ENCODE measurements at regions not wholly inside any gene's neighbourhood (a gene's known extent, or its start where the extent isn't known, plus 50 kb on each side); places are given as distances from the start of the nearest gene placed in this dataset.

DNA sequence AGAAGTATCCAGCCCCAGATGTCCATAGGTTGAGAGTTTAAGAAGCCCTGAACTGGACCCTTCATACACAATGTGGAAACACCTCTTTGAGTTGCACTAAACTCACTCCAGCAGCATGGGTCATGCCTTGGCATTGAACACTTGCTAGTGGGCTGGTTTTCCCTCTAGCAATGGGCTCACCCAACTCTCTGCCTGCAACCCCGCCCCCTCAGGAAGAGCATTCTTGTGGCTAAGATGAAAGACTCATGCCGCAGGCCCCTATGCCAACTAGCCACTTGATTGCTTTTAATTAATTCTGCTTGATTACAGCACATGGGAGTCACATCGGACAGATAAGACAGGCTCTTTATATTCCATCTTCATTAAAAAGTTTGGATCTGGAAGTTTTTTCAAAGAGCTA lies 136.5 kb upstream of the GJB5 start:
- DNase-seq, result no peak

DNA sequence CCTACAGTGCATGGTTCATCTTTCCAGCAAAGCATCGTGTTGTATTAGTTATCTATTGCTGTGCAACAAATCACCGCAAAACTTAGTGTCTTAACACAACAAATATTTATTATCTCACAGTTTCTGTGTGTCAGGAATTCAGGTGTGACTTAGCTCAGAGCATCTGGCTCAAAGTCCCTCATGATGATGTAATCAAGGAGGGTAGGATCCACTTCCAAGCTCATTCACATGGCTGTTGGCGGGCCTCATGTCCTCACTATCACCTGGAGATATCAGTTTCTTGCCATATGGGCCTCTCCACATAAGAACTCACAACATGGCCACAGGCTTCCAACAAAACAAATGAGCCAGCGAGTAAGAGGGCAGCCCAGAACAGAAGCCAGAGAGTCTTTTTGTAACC lies 135.6 kb upstream of the GJB5 start:
- DNase-seq, result no peak

DNA sequence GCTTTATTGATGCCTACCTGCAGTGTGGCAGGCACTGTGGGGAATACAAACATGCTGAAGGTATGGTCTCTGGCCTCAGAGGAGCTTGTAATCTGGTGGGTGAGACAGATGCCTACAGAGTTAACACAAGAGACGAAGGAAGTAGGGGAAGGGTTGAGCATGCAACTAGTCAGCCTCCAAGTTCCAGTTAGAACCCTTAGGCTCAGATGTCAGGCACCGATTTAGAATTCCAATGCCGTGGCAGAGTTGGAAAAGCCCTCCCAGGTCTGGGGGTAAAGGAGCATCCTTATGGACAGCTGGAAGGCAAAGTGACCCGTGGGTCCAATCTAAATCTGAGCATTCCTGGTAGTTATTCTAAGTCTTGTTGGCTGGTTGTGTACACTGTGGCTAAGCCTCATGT lies 132.9 kb upstream of the GJB5 start:
- DNase-seq, result no peak

DNA sequence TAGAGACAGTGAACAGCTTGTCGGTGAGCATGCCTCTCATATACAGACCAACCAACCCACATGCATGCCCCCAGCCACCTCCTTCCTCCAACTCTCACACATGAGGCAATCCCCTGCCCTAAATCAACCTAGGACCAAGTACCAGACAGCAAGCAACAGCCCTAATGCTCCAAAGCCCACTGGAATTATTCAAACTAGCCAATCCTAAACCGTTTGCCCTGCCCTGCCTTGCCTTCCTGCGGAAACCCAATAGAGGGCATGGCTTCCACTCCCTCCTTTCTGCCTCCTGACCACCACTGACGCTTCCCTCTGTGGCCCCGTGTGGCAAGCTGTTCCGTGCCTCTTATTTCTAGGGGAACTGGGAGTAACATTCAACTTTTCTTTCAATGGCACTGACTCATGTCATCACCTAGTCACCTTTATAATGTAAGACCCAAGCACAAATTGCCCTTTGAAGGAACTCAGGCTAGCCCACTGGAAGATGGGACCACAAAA lies 129.3 kb upstream of the GJB5 start:
- DNase-seq, result no peak

DNA sequence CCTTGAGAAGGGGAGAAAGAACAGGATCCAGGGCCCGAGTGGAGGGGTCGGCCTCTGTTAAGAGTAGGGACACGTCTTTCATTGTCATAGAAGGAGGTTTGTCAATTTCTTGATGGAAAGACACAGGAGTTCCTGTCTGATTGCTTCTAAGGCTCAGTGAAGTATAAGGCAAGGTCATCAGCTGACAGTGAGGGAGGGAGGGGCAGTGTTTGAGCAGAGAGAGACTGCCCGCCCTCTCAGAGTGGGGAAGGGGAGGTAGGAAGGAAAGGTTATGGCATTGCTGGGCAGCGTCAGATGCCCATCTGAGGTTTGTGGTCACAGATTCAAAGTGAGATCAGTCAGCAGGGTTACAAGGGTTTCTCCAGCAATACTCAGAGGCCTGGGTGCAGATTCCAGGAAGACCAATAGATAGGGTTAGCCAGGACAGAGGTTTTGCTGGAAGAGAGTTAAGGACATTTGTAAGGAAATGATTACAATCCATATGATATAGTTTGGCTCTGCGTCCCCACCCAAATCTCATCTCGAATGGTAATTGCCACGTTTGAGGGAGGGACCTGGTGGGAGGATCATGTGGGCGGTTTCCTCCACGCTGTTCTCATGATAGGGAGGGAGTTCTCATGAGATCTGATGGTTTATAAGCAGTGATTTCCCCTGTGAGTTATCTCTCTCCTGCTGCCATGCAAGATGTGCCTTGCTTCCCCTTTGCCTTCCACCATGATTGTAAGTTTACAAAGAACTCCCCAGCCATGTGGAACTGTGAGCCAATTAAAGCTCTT lies 127.2 kb upstream of the GJB5 start:
- no peak for DNase-seq

DNA sequence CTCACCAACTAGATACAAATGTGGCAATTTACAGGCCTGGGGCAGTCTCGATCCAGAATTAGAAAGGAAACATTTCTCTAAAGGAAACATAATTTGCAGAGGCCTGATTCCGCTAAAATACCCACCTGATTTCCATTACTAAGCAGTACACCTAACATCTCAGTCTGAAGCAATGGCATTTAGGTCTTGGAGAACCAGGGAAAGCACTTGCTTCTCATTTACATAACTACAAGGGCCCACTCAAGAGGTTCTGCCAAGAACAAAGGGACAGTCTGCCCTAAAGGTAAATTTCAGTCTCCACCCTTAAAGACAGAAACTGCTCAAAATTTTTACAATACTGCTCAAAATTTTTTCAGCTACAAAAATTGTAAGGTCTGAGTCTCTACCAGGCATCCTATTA lies 123.7 kb upstream of the GJB5 start:
- DNase-seq, result no peak

DNA sequence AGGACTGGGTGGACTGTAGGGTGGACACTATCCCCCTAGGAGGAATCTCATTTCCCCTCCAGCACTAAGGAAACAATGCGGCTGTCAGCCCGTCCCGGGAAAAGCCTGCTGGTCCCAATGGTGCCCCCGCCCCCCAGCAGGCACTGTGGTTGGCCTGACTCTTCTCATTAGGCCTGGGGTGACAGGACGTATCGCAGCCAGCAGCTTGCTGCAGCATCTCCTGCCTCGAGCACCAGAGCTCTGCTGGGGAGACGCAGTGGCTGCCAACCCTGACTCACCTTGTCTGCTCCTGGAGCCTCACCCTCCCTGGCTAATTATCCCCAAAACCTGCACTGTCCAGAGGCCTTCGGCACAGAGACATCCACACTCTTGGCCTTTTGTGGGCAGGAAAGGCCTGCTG lies 115.1 kb upstream of the GJB5 start:
- DNase-seq, result no peak

DNA sequence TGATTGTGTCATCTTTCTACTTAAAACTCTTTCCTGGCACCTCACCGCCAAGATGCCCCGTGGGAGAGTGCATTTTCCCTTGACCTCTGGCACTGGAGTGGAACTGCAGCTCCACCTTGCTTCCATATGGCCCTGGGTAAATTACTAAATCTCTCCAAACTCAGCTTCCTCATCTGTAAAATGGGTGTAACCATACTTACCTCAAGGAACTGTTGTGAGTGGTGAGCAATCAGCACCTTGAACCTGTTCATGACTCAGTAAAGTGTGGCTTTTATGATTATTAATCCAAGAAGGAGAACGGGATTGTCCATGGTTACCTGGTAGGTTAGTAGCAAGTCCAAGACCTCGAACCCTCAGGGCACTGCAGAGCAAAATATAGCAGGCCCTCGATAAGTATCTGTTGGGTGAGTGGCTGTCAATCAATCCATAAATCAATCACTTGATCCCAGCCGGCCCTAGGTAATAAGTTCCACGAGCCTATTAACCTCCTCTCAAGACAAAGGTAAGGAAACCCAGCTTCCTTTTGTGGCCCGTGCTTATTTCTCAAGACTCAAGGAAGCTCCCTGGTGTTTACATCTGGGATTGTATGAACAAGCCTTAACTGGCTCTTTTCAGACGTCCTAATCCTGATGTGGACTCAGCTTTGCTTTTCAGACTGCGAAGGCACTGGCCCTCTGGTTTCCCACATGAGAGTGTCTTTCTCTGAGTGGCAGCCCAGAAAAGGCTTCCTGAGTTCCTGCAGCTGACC lies 114.0 kb upstream of the GJB5 start:
- no peak for DNase-seq

DNA sequence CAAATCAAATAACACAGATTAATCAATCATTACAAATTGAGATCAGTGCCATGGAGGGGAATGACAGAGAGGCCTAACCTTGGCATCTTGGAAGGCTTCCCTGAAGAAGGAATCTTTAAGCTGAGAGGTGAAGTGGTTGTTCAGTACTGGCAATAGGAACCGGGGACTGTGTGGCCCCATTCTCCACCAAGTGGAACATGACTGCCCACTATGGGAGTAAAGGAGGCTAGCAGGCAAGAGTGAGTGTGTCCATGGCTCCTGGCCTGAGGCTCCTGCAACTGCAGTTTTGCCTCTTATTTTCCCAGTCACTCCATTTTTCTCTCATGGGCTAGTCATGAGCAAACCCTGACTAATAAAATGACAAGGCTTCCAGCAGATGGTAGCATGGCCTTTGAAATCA lies 112.2 kb upstream of the GJB5 start:
- peak; percentile 20 for DNase-seq

DNA sequence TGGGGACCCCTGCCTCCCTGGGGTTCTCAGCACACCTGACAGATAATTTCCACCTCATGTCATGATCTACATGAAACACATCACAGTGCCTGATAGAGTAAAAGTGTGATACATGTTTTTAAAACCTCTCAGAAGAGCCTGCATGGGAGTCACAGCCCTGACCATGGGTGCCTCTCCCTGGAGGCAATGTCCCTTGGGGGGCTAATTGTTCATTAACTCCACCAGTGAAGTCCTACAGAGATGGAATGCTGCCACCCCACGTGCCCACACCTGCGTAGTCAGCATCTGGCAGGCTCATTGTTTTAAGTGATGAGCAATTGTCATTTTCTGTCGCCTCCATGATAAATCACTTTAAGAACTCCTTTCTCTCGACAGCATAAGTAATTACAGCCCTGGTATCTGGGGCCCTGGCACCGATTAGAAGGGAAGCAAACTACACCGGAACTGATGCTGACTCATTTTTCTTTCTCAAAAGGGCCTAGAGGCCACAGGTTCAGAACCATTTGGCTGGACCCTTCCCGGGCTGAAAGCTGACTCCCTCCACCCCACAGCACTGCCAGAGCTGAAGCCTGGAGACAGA lies 109.6 kb upstream of the GJB5 start:
- no peak for DNase-seq

DNA sequence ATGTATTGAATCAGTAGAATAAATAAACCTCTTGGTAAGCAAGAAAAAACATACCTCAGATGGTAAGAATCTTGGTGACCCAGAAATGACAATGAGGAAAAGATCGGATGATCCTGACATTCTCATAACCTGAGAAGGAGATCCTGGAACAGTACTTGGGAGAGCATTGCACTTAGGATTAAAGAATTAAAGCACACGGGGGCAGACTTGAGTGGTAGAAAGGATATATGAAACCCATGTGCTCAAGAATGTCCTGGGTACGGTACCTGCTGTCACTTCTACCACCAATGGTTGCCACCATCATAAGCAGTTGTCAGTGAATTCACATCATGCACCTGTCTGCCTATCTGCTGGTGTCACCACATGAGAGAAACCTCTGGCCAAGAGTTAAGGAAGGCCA lies 108.9 kb upstream of the GJB5 start:
- no peak for DNase-seq

DNA sequence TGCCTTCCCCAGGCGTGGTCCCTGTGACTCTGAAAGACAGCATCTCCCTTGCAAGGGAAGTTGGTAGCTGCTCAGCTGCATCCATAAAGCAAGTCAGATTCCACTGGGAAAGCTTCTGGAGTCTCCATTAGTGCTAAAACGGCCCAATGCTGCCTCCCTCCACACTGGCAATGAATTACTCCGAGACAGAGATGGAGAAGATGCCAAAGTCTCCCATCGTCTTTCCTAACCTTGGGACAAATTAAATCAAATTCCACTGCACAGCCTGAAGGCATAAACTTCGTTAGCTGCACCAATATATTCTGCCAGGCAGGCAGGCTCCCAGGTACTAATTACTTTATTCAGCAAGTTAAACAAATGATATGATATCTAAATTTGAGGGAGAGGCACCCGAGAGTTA lies 106.3 kb upstream of the GJB5 start:
- no peak for DNase-seq

DNA sequence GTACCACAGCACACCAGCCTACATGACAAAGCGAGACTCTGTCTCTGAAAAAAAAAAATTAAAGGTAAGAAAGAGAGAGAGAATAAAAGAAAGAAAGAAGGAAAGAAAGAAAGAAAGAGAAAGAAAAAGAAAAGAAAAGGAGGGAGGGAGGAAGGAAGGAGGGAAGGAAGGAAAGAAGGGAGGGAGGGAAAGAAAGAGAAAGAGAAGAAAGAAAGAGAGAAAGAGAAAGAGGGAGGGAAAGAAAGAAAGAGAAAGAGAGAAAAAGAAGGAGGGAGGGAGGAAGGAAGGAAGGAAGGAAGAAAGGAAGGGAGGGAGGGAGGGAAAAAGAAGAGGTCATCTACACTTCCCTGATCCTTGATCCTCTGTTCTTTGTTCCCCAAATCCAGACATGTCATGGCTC lies 104.8 kb upstream of the GJB5 start:
- DNase-seq, result no peak

DNA sequence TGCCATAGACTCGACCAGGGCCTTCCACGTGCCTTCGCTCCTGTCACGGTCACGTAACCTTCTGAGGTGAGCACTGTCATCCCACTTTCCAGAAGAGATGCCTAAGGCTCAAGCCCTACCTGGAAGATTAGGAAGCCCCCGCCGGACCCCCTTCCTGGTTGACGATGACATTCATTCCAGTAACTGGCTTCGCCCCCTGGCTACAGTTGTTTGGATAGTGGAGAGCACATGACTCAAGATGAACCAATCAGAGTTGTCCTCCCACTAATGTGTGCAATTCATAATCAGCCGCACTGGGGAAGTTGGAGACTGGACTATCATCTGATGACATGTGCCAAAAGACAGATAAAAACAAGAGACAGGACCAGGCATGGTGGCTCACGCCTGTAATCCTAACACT lies 104.0 kb upstream of the GJB5 start:
- DNase-seq, result no peak

DNA sequence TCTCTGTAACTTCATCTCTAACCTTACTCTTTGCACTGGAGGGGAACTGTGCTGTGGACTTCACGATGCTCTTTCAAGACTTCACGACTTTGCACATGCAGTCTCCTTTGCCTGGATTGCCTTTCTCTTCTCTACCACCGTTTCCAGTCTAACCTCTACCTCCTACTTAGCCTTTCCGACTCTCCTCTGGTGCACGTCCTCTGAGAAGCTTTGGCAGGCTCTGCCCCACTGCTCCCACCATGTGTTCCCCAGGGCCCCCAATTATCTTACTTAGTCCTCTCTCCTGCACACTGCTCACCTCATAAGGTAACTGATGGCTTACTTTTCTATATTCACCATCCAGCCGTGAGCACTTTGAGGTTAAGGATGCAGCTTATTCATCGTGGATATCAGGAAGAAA lies 101.7 kb upstream of the GJB5 start:
- no peak for DNase-seq

DNA sequence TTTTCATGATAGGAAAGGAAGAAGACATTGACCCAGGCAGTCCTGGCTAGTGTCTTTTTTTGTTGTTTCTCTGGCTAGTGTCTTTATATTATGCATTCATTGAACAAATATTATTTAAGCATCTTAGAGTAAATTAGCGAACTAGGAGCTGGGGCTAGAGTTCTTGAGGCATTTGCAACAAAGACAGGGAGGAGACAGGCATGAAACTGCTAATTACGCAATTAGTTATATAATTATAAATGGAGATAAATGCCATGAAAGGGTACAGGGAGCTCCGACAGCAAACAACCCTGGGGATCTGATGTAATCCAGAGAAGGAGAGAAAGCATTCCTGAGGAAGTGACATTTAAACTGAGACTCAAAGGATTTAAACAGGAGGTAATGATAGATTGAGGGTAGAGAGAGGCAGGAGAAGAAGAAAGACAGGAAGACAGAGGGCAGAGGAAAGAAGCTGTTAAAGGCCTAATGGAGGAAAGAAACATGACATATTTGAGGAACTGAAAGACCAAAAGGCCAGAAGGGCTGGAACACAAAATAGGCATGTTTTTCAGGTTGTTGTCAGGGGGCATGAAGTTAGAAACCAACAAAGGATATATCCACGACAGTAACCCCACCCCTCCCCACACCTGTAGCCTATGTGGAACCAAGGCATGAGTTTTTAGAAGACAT lies 99.5 kb upstream of the GJB5 start:
- no peak for DNase-seq

DNA sequence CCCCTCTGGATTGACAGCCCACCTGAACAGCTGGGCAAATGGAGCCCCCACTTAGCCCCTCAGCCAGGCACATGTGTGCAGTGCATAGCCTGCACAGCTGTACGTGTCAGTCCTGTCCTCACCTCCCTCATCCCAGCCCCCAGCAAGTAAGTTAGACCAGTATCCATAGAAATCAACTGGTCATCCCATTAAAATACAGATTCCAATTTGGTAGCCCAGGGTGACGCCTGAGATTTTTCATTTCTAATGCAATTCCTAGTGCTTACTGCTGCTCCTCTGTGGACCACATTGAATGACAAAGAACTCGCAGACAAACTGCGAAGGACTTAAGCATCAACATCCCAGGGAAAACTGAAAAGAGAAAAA lies 99.0 kb upstream of the GJB5 start:
- no peak for DNase-seq

DNA sequence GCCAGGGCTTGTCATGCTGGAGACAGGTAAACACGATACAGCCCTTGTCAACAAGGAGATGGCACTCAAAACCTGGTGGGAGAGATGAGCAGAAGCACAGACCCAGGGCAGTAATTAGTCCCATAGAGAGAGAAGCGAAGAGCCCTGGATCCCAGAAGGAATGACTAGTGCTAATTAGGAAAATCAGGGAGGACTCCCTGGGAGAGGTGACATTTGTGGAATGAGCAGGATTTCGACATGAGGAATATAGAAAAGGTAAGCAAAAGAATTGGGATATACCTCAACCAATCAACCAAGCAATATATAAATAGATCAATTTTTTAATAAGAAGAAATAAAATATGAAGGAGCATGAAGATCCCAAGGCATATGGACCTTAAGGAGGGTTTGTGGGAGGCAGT lies 98.5 kb upstream of the GJB5 start:
- DNase-seq, result no peak

DNA sequence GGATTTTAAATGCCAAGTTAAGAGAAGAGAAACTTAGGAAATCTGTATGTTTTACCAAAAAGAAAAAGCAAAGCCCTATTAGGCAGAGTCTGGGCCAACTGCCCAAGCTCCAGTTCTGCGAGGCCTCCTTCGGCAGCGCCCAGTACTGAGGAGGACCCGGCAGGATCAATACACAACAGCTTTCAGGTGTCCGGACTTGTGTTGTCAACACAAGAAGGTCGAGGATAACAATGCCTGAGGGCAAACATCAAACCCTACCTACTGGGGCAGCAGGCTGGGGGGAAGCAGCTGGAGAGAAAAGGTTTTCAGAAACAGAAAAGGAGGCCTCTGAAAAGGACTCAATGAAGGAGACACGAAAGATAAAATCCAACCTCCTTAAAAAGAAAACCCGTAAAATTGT lies 98.1 kb upstream of the GJB5 start:
- DNase-seq, result no peak

DNA sequence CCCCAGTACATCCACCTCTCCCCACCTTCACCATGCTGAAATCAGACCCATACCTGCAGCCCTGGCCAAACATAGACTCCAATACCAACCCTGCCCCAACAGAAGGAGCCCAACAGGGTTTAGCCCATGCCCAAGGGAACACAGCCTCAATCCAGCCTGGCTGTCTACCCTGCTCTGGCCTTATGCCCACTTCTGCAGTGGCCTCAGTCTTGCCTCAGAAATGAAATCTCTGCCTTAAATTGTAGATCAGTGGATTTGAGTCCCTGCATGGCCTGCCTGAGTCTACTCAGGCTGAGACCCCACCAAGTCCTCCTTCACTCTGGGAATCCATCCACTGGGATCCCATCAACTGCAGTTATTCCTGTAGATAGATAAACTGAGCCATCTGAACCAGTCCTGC lies 97.6 kb upstream of the GJB5 start:
- no peak for DNase-seq

DNA sequence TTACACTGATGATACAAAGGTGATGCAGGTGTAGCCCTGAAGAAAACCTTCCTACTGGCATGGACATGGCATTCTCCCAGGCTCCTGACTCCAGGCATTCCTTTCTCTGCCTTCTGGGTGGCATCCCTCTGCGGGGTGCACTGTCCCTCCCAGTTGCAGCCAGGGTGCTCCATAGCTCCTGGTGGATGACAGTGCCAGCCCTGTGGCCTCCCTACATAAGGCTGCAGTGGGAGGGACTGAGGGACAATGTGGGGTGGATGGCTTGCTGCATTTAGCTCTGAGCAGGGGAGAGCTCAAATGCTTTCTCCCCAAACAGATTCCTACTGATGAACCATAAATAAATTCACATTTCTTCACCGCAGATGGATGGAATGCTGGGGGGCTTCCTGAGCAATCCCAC lies 97.0 kb upstream of the GJB5 start:
- DNase-seq, result no peak

DNA sequence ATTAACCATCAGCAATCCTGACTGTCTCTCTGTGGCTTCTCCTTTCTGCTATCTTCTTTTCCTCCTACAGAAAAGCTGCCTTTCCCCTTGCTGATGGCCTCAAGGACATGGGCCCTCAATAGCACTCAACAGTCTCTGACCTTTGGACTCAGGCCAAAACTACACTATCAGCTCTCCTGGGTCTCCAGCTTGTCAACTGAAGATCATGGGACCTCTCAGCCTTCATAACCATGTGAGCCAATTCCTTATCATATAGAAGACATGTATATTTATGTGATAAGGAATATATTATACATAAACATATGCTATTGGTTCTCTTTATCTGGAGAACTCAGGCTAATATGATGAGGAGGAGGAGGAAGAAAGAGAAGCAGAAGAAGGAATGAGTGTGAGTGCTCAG lies 91.8 kb upstream of the GJB5 start:
- peak; percentile 38 for DNase-seq

DNA sequence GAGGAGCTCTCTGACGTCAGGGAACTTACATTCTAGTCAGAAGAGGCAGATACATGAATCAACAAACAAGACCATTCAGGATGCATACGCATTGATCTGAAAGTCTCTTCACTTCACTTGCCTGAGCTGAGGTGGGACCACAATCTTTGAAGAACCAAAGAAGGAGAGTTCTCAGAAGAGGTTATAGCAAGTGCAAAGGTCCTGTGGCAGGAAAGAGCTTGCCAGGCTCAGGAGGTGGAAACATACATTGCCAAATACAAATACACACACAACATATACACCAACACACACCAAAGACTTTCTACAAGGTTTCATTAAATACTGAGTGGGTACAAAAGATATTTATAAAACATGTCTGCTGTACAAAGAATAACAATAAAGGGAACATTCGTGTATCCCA lies 86.8 kb upstream of the GJB5 start:
- DNase-seq, result no peak

DNA sequence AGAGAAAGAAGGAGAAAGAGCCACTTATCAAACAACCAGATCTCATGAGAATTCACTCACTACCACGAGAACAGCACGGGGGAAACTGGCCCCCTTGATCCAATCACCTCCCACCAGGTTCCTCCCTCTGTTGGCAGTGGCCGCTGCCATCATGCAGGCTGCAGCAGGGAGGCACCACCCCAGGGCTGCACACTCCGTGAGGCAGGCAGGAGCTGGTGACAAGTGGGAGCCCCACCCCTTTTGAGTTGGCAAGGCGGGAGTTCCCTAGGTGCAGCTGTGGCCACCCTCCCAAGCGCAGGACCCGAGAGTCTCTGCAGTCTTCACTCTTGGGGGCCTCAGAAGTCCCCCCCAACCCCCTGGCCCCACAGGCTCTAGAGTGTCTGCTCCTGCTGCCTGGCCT lies 83.9 kb upstream of the GJB5 start:
- DNase-seq, result no peak
